B cell (primary cell): ENCODE measurements at regions not wholly inside any gene's neighbourhood (a gene's known extent, or its start where the extent isn't known, plus 50 kb on each side); places are given as distances from the start of the nearest gene placed in this dataset.

Experiments used
- ATAC-seq: fragments of 200-7000 bp; cut with Tn5 transposase; one replicate; pipeline ENCODE4 v1.10.0; 2021; ENCODE audit warnings: low read depth, mild to moderate bottlenecking, moderate number of reproducible peaks, moderate library complexity
- CTCF ChIA-PET: fragments of 350-600 bp; sonication (Branson Sonifier 250); formaldehyde crosslinking; loops from one replicate; lab custom pipeline; 2021; ENCODE audit warnings: antibody characterized with exemption, inconsistent platforms; lab: Charles Lee
- POLR2A ChIA-PET: fragments of 350-600 bp; sonication (Branson Sonifier 250); formaldehyde crosslinking; loops from one replicate; lab custom pipeline; 2021; ENCODE audit warnings: antibody characterized with exemption; lab: Charles Lee
- DNase-seq: peaks from one replicate; pipeline ENCODE4 v3.0.0; 2013
- H2AFZ ChIP-seq: 2 replicates; pipeline ENCODE4 v1.6.1; 2012; ENCODE audit warnings: mild to moderate bottlenecking, low read depth, low read length; ENCODE audit not compliant: insufficient read depth, poor library complexity, severe bottlenecking
- H3K27ac ChIP-seq, 2 donors: 1 replicate in 1 of 2; 2 replicates in 1 of 2; pipeline ENCODE4 v1.5.1; 2012 to 2013; ENCODE audit warnings: low read length in 2 of 2, mild to moderate bottlenecking in 2 of 2, moderate library complexity in 1 of 2
- H3K27me3 ChIP-seq, 4 experiments: fragments of 200-600 bp in 1 of 4; sonication (generic) in 1 of 4; replicated peaks in 1 of 4; 1 replicate in 2 of 4; 2 replicates in 2 of 4; pipeline versions ENCODE4 v1.6.1 to v1.7.0; 2013 to 2016; ENCODE audit warnings: low read length in 3 of 4, mild to moderate bottlenecking in 2 of 4, mixed read lengths in 1 of 4, moderate library complexity in 1 of 4; ENCODE audit not compliant: insufficient read depth in 4 of 4, control insufficient read depth in 3 of 4; ENCODE audit errors: control extremely low read depth in 1 of 4
- H3K36me3 ChIP-seq, 2 experiments: replicated peaks in 1 of 2; 1 replicate in 1 of 2; 2 replicates in 1 of 2; pipeline versions ENCODE4 v1.6.1 to v1.7.1; 2013; ENCODE audit warnings: low read length in 1 of 2; ENCODE audit not compliant: insufficient read depth in 2 of 2, control insufficient read depth in 1 of 2; ENCODE audit errors: control extremely low read depth in 1 of 2, extremely low read depth in 1 of 2
- H3K4me1 ChIP-seq, 2 donors: fragments of 200-600 bp in 1 of 2; sonication (generic) in 1 of 2; 1 replicate in 1 of 2; 2 replicates in 1 of 2; pipeline versions ENCODE4 v1.5.1 to v1.6.1; 2013 to 2017; ENCODE audit warnings: low read length in 2 of 2; ENCODE audit not compliant: control insufficient read depth in 2 of 2, insufficient read depth in 2 of 2
- H3K4me2 ChIP-seq: replicated peaks from 2 replicates; pipeline ENCODE3; 2012; ENCODE audit warnings: mild to moderate bottlenecking, low read depth, low read length; ENCODE audit not compliant: poor library complexity, severe bottlenecking
- H3K4me3 ChIP-seq, 5 experiments: fragments of 200-600 bp in 1 of 5; sonication (generic) in 1 of 5; 1 replicate in 3 of 5; 2 replicates in 2 of 5; pipeline versions ENCODE4 v1.5.1 to v1.7.0; 2011 to 2016; ENCODE audit warnings: low read length in 4 of 5, mild to moderate bottlenecking in 4 of 5, low read depth in 2 of 5, control low read depth in 1 of 5, moderate library complexity in 1 of 5; ENCODE audit not compliant: insufficient read depth in 1 of 5; ENCODE audit errors: control extremely low read depth in 1 of 5, extremely low read depth in 1 of 5
- H3K79me2 ChIP-seq: fragments of 200-600 bp; sonication (generic); one replicate; pipeline ENCODE4 v1.6.0; 2016; ENCODE audit warnings: low read length; ENCODE audit not compliant: control insufficient read depth, insufficient read depth
- H3K9ac ChIP-seq: fragments of 200-600 bp; sonication (generic); 2 replicates; pipeline ENCODE4 v1.6.1; 2017; ENCODE audit warnings: mild to moderate bottlenecking, low read length, moderate library complexity
- H3K9me3 ChIP-seq, 3 donors: one replicate each; pipeline versions ENCODE4 v1.6.1 to v1.7.1; 2013; ENCODE audit warnings: low read length in 2 of 3; ENCODE audit not compliant: control insufficient read depth in 2 of 3, insufficient read depth in 1 of 3; ENCODE audit errors: control extremely low read depth in 1 of 3
- H4K20me1 ChIP-seq: 2 replicates; pipeline ENCODE4 v1.6.0; 2012; ENCODE audit warnings: mild to moderate bottlenecking, low read length; ENCODE audit not compliant: insufficient read depth, control insufficient read depth, poor library complexity, severe bottlenecking
- H3K27ac Mint-ChIP-seq: one replicate; pipeline ENCODE4 v1.8.0; 2021; ENCODE audit warnings: mixed read lengths
- H3K27me3 Mint-ChIP-seq: one replicate; pipeline ENCODE4 v1.8.0; 2021; ENCODE audit warnings: mixed read lengths
- H3K4me1 Mint-ChIP-seq: one replicate; pipeline ENCODE4 v1.8.0; 2021; ENCODE audit warnings: mixed read lengths
- H3K4me3 Mint-ChIP-seq: one replicate; pipeline ENCODE4 v1.8.0; 2021; ENCODE audit warnings: mixed read lengths
- H3K9me3 Mint-ChIP-seq: one replicate; pipeline ENCODE4 v1.8.0; 2022; ENCODE audit warnings: mixed read lengths; ENCODE audit not compliant: insufficient read depth
- EZH2 ChIP-seq: IDR thresholded peaks from 2 replicates; pipeline ENCODE4 v1.6.1; 2012; ENCODE audit warnings: borderline replicate concordance, low read depth, mild to moderate bottlenecking, moderate library complexity, low read length; ENCODE audit not compliant: insufficient read depth, poor library complexity, severe bottlenecking
- WGBS: methylation state at CpG from one replicate; pipeline ENCODE4 v1.1.5; 2013; ENCODE audit warnings: missing lambda C conversion rate; ENCODE audit not compliant: insufficient coverage; 5-methylcytosine and 5-hydroxymethylcytosine counted together
- intact Hi-C: fragments of 100-400 bp; cut with micrococcal nuclease; formaldehyde crosslinking; loops from one replicate; pipeline ENCODE4 v1.10.0; 2022
- TF ChIP-seq, protein P1 (sequence below): fragments of 200-600 bp; IDR thresholded peaks from one replicate; pipeline ENCODE4 v1.8.0; 2022; ENCODE audit warnings: antibody characterized with exemption, mild to moderate bottlenecking

DNA sequence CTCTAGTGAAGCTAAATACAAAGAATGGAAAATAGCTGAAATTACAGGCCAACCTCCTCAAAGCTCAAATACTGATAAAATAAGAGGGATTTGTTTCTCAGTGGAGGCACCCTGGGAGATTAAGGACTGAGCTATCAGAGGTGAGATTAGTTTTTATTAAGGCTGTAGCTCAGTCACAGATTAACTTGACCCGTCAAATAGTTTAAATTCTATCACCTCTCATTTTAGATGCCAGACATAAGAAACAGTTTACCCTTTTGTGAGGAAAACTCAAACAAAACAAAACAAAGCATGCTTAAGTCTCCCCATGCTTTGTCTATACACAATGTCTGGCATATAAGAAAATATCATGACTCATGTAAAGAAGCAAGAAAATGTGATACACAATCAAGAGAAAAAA lies 208.3 kb upstream of the PMFBP1 start:
- no peaks in the 10 kb centered on the region for H3K27me3 ChIP-seq
- ChIA-PET CTCF (interaction anchor here (1.3 kb wide), 1 partner anchor 13 kb away, joined by 3 read pairs; no protein-coding TSS in a partner anchor), POLR2A (no interaction called here)
- peaks cover 0 to 3% (median 0%) of the 10 kb centered on the region in 3 donors for H3K9me3 ChIP-seq
- H3K4me1 ChIP-seq: no peaks in the 10 kb centered on the region
- no peak overlapping the region for H3K27ac Mint-ChIP-seq
- H3K27me3 Mint-ChIP-seq: no peaks in the 10 kb centered on the region
- no peak overlapping the region for H3K4me3 ChIP-seq
- DNase-seq (no peak), ATAC-seq (no peak)
- H3K9me3 Mint-ChIP-seq: no peaks in the 10 kb centered on the region
- no peaks in the 10 kb centered on the region for H4K20me1 ChIP-seq
- no peak overlapping the region for H3K4me2 ChIP-seq
- no peak overlapping the region for H3K4me3 Mint-ChIP-seq
- no peak for TF ChIP-seq EZH2
- TF ChIP-seq, protein P1, sequence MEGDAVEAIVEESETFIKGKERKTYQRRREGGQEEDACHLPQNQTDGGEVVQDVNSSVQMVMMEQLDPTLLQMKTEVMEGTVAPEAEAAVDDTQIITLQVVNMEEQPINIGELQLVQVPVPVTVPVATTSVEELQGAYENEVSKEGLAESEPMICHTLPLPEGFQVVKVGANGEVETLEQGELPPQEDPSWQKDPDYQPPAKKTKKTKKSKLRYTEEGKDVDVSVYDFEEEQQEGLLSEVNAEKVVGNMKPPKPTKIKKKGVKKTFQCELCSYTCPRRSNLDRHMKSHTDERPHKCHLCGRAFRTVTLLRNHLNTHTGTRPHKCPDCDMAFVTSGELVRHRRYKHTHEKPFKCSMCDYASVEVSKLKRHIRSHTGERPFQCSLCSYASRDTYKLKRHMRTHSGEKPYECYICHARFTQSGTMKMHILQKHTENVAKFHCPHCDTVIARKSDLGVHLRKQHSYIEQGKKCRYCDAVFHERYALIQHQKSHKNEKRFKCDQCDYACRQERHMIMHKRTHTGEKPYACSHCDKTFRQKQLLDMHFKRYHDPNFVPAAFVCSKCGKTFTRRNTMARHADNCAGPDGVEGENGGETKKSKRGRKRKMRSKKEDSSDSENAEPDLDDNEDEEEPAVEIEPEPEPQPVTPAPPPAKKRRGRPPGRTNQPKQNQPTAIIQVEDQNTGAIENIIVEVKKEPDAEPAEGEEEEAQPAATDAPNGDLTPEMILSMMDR: no peak
- intact Hi-C loops: no loop called here
- no peak overlapping the region for H3K9ac ChIP-seq
- whole genome bisulfite sequencing: no CpG with 5 or more reads among the region's 1 CpG
- no peak overlapping the region for H3K27ac ChIP-seq
- H3K4me1 Mint-ChIP-seq: no peaks in the 10 kb centered on the region
- no peaks in the 10 kb centered on the region for H3K36me3 ChIP-seq
- no peaks in the 10 kb centered on the region for H3K79me2 ChIP-seq
- no peak overlapping the region for H2AFZ ChIP-seq

DNA sequence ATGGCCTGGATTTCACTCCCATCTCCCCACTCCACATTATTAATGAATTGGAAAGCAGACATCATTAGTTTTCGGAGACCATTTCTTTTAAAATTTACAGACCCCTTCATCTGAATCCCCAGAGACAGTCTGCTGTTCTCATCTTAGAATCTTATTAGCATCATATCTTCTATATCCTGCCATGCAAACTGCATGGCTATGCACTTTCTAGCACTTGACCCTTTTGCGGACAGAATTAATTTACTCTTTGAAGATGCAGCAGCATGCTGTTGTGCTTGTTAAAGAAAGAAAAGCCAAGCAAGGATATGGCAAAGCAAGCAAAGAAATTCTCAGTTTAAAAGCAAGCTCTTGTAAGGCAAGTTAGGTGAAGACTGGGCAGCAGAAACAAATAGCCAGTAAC lies 201.2 kb upstream of the PMFBP1 start:
- ChIA-PET CTCF (interaction anchor here (1.7 kb wide), 1 partner anchor 27 kb away, joined by 3 read pairs; no protein-coding TSS in a partner anchor), POLR2A (no interaction called here)
- Histone ChIP-seq H3K36me3 (no peaks in the 10 kb centered on the region), H4K20me1 (no peaks in the 10 kb centered on the region), H3K4me3 (no peak overlapping the region), H3K27me3 (no peaks in the 10 kb centered on the region), H3K4me2 (no peak overlapping the region), H2AFZ (no peak overlapping the region), H3K27ac (no peak overlapping the region), H3K4me1 (no peaks in the 10 kb centered on the region), H3K9ac (no peak overlapping the region), H3K9me3 (no peaks in the 10 kb centered on the region), H3K79me2 (no peaks in the 10 kb centered on the region)
- DNase-seq: no peak
- Mint-ChIP-seq H3K27me3 (no peaks in the 10 kb centered on the region), H3K27ac (no peak overlapping the region), H3K4me1 (no peaks in the 10 kb centered on the region), H3K4me3 (no peak overlapping the region), H3K9me3 (no peaks in the 10 kb centered on the region)
- intact Hi-C loops: no loop called here
- TF ChIP-seq EZH2: no peak
- TF ChIP-seq, protein P1: no peak
- 100% methylated on average over 1 of the region's 2 CpGs for WGBS
- no peak for ATAC-seq
